ENCODE measurements at regions not wholly inside any gene's neighbourhood (a gene's known extent, or its start where the extent isn't known, plus 50 kb on each side); places are given as distances from the start of the nearest gene placed in this dataset.

DNA sequence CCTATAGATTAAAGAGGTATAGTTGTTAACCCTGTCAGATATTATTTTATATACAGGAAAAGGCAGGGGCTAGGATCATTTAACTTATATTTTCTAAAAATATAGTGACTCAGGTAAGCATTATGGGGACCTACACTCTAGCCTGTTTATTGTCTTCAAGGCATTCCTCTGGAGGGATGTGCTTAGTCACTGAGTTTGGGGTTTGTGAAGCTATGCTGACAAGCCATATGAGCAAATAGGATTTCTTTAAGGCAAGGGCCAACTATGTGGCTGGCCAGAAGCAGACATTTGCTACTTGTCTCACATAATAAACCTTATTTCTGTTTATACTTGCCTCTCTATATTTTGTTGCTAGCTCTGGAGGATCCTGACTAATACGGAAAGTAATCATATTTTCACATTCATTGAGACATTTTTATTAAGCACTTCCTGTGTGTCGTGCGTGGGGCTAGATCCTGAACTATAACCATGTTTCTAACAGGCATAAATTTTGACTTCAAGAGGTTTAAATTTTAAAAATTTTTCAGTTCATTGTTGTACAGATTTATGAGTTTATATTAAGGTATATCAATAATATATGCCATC lies 153.4 kb downstream of the OTOL1 start:
- ChIA-PET POLR2A (no interaction called here), CTCF (no interaction called here)
- Mint-ChIP-seq H3K27ac (ENCODE audit: unreplicated experiment) (no peak overlapping the region), H3K27me3 (ENCODE audit: insufficient read depth, unreplicated experiment) (peaks cover 7% of the 10 kb centered on the region), H3K36me3 (ENCODE audit: insufficient read depth, unreplicated experiment) (no peaks in the 10 kb centered on the region), H3K4me1 (ENCODE audit: low read depth, unreplicated experiment) (no peaks in the 10 kb centered on the region), H3K4me3 (ENCODE audit: unreplicated experiment) (no peak overlapping the region), H3K9me3 (ENCODE audit: unreplicated experiment) (no peaks in the 10 kb centered on the region)
- intact Hi-C loops (cut with micrococcal nuclease; ENCODE audit: unreplicated experiment): no loop called here
- no peaks in the 10 kb centered on the region for H3K4me1 ChIP-seq
- H3K4me3 ChIP-seq (ENCODE audit: low read depth, low read length): no peak overlapping the region
- no peak for DNase-seq
- no peaks in the 10 kb centered on the region for H3K36me3 ChIP-seq (ENCODE audit: control insufficient read depth, insufficient read depth, low read length)
- H3K9me3 ChIP-seq: no peaks in the 10 kb centered on the region
- no peaks in the 10 kb centered on the region for H3K27me3 ChIP-seq (replicated peaks; ENCODE audit: control insufficient read depth, insufficient read depth, low read length)
- TF ChIP-seq, protein P1, sequence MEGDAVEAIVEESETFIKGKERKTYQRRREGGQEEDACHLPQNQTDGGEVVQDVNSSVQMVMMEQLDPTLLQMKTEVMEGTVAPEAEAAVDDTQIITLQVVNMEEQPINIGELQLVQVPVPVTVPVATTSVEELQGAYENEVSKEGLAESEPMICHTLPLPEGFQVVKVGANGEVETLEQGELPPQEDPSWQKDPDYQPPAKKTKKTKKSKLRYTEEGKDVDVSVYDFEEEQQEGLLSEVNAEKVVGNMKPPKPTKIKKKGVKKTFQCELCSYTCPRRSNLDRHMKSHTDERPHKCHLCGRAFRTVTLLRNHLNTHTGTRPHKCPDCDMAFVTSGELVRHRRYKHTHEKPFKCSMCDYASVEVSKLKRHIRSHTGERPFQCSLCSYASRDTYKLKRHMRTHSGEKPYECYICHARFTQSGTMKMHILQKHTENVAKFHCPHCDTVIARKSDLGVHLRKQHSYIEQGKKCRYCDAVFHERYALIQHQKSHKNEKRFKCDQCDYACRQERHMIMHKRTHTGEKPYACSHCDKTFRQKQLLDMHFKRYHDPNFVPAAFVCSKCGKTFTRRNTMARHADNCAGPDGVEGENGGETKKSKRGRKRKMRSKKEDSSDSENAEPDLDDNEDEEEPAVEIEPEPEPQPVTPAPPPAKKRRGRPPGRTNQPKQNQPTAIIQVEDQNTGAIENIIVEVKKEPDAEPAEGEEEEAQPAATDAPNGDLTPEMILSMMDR (IDR thresholded peaks at IDR 0.05; ENCODE audit: insufficient read depth in 1 of 2, low read depth in 1 of 2, low read length in 1 of 2, severe bottlenecking in 1 of 2, unreplicated experiment in 1 of 2): no peak
- BruUV-seq (replicated peaks): no TSS peak

DNA sequence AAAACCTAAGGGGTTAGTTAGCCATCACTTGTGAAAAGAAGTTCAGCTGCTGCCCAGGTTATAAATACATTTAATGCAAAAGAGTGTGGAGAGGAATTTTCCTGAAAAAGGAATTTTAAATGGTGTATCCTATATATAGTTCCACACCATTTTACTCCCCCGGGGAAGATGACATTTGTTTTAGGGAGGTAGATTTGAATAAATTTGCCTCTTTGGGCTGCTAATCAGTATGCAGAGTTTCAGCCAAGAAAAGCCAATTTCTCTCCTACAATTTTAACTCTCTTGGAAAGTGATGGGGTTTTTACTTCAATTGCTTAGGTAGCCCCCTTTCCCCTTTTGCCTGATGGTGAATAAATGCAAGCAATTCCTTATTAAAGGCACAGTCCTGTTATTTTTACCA lies 161.2 kb downstream of the OTOL1 start:
- H3K4me3 Mint-ChIP-seq (ENCODE audit: unreplicated experiment): no peak overlapping the region
- no peaks in the 10 kb centered on the region for H3K9me3 ChIP-seq
- H3K27me3 Mint-ChIP-seq (ENCODE audit: insufficient read depth, unreplicated experiment): peaks cover 3% of the 10 kb centered on the region
- CTCF ChIA-PET: no interaction called here
- BruUV-seq (replicated peaks): no TSS peak
- H3K27me3 ChIP-seq (replicated peaks; ENCODE audit: control insufficient read depth, insufficient read depth, low read length): no peaks in the 10 kb centered on the region
- H3K4me3 ChIP-seq (ENCODE audit: low read depth, low read length): no peak overlapping the region
- no peak for DNase-seq
- H3K4me1 Mint-ChIP-seq (ENCODE audit: low read depth, unreplicated experiment): no peaks in the 10 kb centered on the region
- TF ChIP-seq, protein P1 (IDR thresholded peaks at IDR 0.05; ENCODE audit: insufficient read depth in 1 of 2, low read depth in 1 of 2, low read length in 1 of 2, severe bottlenecking in 1 of 2, unreplicated experiment in 1 of 2): no peak
- no peaks in the 10 kb centered on the region for H3K9me3 Mint-ChIP-seq (ENCODE audit: unreplicated experiment)
- H3K4me1 ChIP-seq: no peaks in the 10 kb centered on the region
- no peak overlapping the region for H3K27ac Mint-ChIP-seq (ENCODE audit: unreplicated experiment)
- H3K36me3 ChIP-seq (ENCODE audit: control insufficient read depth, insufficient read depth, low read length): no peaks in the 10 kb centered on the region
- POLR2A ChIA-PET: no interaction called here
- no peaks in the 10 kb centered on the region for H3K36me3 Mint-ChIP-seq (ENCODE audit: insufficient read depth, unreplicated experiment)
- intact Hi-C loops (cut with micrococcal nuclease; ENCODE audit: unreplicated experiment): no loop called here

DNA sequence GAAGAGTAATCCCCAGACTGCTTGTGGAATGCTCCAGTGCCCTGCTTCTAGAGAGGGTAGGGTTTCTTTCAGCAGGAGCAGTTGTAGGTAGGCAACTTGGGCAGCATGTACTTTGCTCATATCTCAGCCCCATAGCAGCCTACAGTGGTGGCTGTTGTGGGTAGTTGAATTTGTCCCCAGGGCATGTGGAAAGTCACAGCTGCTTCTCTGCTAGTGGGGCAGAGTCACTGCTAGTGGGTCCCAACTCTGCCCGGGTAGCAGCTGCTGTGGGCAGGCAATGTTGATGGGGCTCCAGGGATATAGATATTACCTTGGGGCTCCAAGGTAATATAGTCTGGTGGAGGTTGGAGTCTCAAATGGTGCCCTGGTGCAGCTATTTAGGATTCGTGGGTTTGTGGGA lies 174.5 kb downstream of the OTOL1 start:
- TF ChIP-seq, protein P1 (IDR thresholded peaks at IDR 0.05; ENCODE audit: insufficient read depth in 1 of 2, low read depth in 1 of 2, low read length in 1 of 2, severe bottlenecking in 1 of 2, unreplicated experiment in 1 of 2): no peak
- no peaks in the 10 kb centered on the region for H3K36me3 ChIP-seq (ENCODE audit: control insufficient read depth, insufficient read depth, low read length)
- no TSS peak for BruUV-seq (replicated peaks)
- Mint-ChIP-seq H3K27ac (ENCODE audit: unreplicated experiment) (no peak overlapping the region), H3K36me3 (ENCODE audit: insufficient read depth, unreplicated experiment) (no peaks in the 10 kb centered on the region), H3K9me3 (ENCODE audit: unreplicated experiment) (peaks cover 9% of the 10 kb centered on the region), H3K27me3 (ENCODE audit: insufficient read depth, unreplicated experiment) (peaks cover 5% of the 10 kb centered on the region), H3K4me1 (ENCODE audit: low read depth, unreplicated experiment) (no peaks in the 10 kb centered on the region), H3K4me3 (ENCODE audit: unreplicated experiment) (no peak overlapping the region)
- intact Hi-C loops (cut with micrococcal nuclease; ENCODE audit: unreplicated experiment): no loop called here
- H3K27me3 ChIP-seq (replicated peaks; ENCODE audit: control insufficient read depth, insufficient read depth, low read length): no peaks in the 10 kb centered on the region
- no peak overlapping the region for H3K4me3 ChIP-seq (ENCODE audit: low read depth, low read length)
- POLR2A ChIA-PET: no interaction called here
- H3K4me1 ChIP-seq: no peaks in the 10 kb centered on the region
- H3K9me3 ChIP-seq: no peaks in the 10 kb centered on the region
- CTCF ChIA-PET: no interaction called here
- no peak for DNase-seq
